Suprapubic skin (tissue), 4 donors: ENCODE measurements at regions not wholly inside any gene's neighbourhood (a gene's known extent, or its start where the extent isn't known, plus 50 kb on each side); places are given as distances from the start of the nearest gene placed in this dataset.

Source experiments
- DNase-seq, 2 donors: peaks; one replicate each; pipeline ENCODE4 v3.0.0-alpha.2; 2019; ENCODE audit warnings: low spot score in 2 of 2
- H3K27ac ChIP-seq: fragments of 200-600 bp; sonication (generic); one replicate; pipeline ENCODE4 v1.5.1; 2019
- H3K27me3 ChIP-seq: fragments of 200-600 bp; sonication (generic); one replicate; pipeline ENCODE4 v1.5.1; 2019
- H3K36me3 ChIP-seq: fragments of 200-600 bp; sonication (generic); one replicate; pipeline ENCODE4 v1.5.1; 2019
- H3K4me1 ChIP-seq: fragments of 200-600 bp; sonication (generic); one replicate; pipeline ENCODE4 v1.5.1; 2019
- H3K4me3 ChIP-seq: fragments of 200-600 bp; sonication (generic); one replicate; pipeline ENCODE4 v1.5.1; 2019; ENCODE audit warnings: mild to moderate bottlenecking
- H3K9me3 ChIP-seq: fragments of 200-600 bp; sonication (generic); one replicate; pipeline ENCODE4 v1.5.1; 2019
- CTCF ChIP-seq, 2 donors: fragments of 200-600 bp in 1 of 2; fragments of 450-650 bp in 1 of 2; sonication (generic) in 1 of 2; IDR thresholded peaks; one replicate each; pipeline ENCODE4 v1.5.1; 2016 to 2019; ENCODE audit warnings: antibody characterized with exemption in 2 of 2, mild to moderate bottlenecking in 1 of 2, moderate library complexity in 1 of 2
- EP300 ChIP-seq: sonication (generic); formaldehyde crosslinking; IDR thresholded peaks from one replicate; pipeline ENCODE4 v1.6.1; 2017; ENCODE audit warnings: antibody characterized with exemption
- POLR2A ChIP-seq, 2 donors: fragments of 450-650 bp; IDR thresholded peaks; one replicate each; pipeline ENCODE4 v1.6.1; 2017; ENCODE audit warnings: antibody characterized with exemption in 2 of 2, mild to moderate bottlenecking in 2 of 2, moderate library complexity in 2 of 2
- POLR2AphosphoS5 ChIP-seq, 3 donors: sonication (generic); formaldehyde crosslinking; IDR thresholded peaks; one replicate each; pipeline ENCODE4 v1.6.1; 2017; ENCODE audit warnings: antibody characterized with exemption in 3 of 3
- WGBS: methylation state at CpG from one replicate; pipeline ENCODE4 v1.1.5; 2018; 5-methylcytosine and 5-hydroxymethylcytosine counted together

- H3K4me3 ChIP-seq = no peak overlapping the region
- 83% methylated on average over 2 of the region's 2 CpGs for WGBS
- TF ChIP-seq EP300 (no peak), POLR2A (IDR thresholded peaks at IDR 0.05) (no peak)
- H3K27me3 ChIP-seq = no peaks in the 10 kb centered on the region
- no peaks in the 10 kb centered on the region for H3K4me1 ChIP-seq
- no peak for DNase-seq
- no peak overlapping the region for H3K27ac ChIP-seq
- H3K9me3 ChIP-seq = no peaks in the 10 kb centered on the region
- no peaks in the 10 kb centered on the region for H3K36me3 ChIP-seq
Measured at GRCh38 chr6:149218915-149219314, 98.6 kb upstream of the TAB2 start.

DNA sequence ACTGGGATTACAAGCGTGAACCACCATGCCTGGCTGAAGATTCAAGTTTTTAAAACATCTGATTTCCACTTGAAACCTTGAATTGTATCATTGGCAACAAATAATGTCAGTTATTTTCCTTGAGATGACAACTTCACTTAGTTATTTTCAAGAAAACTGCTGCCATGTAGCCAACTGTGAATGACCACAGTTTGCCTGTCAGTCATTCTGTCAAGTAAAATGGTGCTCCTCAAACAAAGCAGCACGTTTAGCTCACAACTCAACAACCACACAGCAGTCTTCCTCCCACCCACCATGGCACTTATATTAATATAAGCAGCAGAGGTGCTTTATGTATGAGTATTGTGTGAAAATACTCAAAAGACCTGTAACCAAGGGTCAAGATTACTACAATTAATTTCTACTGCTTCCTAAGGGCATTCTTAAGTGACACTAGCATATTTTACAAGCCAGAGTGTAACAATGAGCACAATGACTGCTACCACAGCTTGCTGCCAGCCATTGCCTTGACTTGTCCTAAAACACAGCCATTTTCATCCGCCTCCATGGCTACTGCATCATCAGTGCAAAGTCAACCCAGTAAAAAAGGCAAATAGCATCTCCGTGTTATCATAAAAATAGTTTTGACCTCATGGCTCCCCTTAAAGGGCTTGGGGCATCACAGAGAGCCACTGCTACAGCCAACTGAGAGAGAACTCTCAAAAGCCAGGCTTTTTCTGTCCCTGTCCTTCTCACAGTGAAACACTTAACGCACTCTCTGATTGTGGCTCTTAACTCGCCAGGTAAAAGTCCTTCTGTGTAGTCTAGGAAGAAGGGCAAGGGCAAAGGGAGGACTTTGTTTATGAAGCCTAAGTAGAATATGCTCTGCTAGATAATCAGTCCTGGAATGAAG, 96.4 kb upstream of the TAB2 start:
- TF ChIP-seq EP300 (no peak), POLR2A (IDR thresholded peaks at IDR 0.05) (no peak), POLR2AphosphoS5 (IDR thresholded peaks at IDR 0.05) (no peak), CTCF (IDR thresholded peaks at IDR 0.05) (no peak)
- Histone ChIP-seq H3K36me3 (no peaks in the 10 kb centered on the region), H3K4me1 (peaks cover 2% of the 10 kb centered on the region), H3K27ac (no peak overlapping the region), H3K27me3 (no peaks in the 10 kb centered on the region), H3K9me3 (no peaks in the 10 kb centered on the region), H3K4me3 (no peak overlapping the region)
- no peak for DNase-seq
- WGBS = 89% methylated on average over 6 of the region's 6 CpGs

- 90% methylated on average over 4 of the region's 4 CpGs for WGBS
- peaks cover 2% of the 10 kb centered on the region for H3K4me1 ChIP-seq
- H3K9me3 ChIP-seq = no peaks in the 10 kb centered on the region
- no peaks in the 10 kb centered on the region for H3K27me3 ChIP-seq
- no peaks in the 10 kb centered on the region for H3K36me3 ChIP-seq
- TF ChIP-seq POLR2AphosphoS5 (IDR thresholded peaks at IDR 0.05) = no peak
- TF ChIP-seq CTCF (IDR thresholded peaks at IDR 0.05) = no peak
- no peak for TF ChIP-seq POLR2A (IDR thresholded peaks at IDR 0.05)
- TF ChIP-seq EP300 = no peak
- H3K4me3 ChIP-seq = no peak overlapping the region
- no peak for DNase-seq
- no peak overlapping the region for H3K27ac ChIP-seq
Measured at GRCh38 chr6:149221774-149222070, 95.8 kb upstream of the TAB2 start.

- WGBS = 76% methylated on average over 4 of the region's 4 CpGs
- H3K27ac ChIP-seq = no peak overlapping the region
- no peak for DNase-seq
Measured at GRCh38 chr6:149223120-149223903, 94.2 kb upstream of the TAB2 start.

GRCh38 chr6:149223904-149224351, 93.6 kb upstream of the TAB2 start:
- H3K27me3 ChIP-seq = no peaks in the 10 kb centered on the region
- H3K27ac ChIP-seq = no peak overlapping the region
- TF ChIP-seq POLR2AphosphoS5 (IDR thresholded peaks at IDR 0.05) = no peak
- TF ChIP-seq CTCF (IDR thresholded peaks at IDR 0.05) = no peak
- TF ChIP-seq POLR2A (IDR thresholded peaks at IDR 0.05) = no peak
- no peak for TF ChIP-seq EP300
- peaks cover 2% of the 10 kb centered on the region for H3K4me1 ChIP-seq
- 18% methylated on average over 2 of the region's 2 CpGs for WGBS
- H3K9me3 ChIP-seq = no peaks in the 10 kb centered on the region
- no peak for DNase-seq
- no peaks in the 10 kb centered on the region for H3K36me3 ChIP-seq
- H3K4me3 ChIP-seq = no peak overlapping the region

More at GRCh38 chr6:149223120-149223903, 94.2 kb upstream of the TAB2 start:
- no peaks in the 10 kb centered on the region for H3K9me3 ChIP-seq
- H3K4me3 ChIP-seq = no peak overlapping the region
- no peaks in the 10 kb centered on the region for H3K36me3 ChIP-seq
- H3K4me1 ChIP-seq = peaks cover 2% of the 10 kb centered on the region
- TF ChIP-seq CTCF (IDR thresholded peaks at IDR 0.05) (no peak), EP300 (no peak), POLR2A (IDR thresholded peaks at IDR 0.05) (no peak), POLR2AphosphoS5 (IDR thresholded peaks at IDR 0.05) (no peak)
- no peaks in the 10 kb centered on the region for H3K27me3 ChIP-seq
